Activated CD8-positive, alpha-beta memory T cell treated with anti-CD3 and anti-CD28 coated beads for 24 hours (primary cell): ENCODE measurements at regions not wholly inside any gene's neighbourhood (a gene's known extent, or its start where the extent isn't known, plus 50 kb on each side); places are given as distances from the start of the nearest gene placed in this dataset.
A peak's percentile ranks its signal among the peaks of the same experiment; 100 is the strongest.
"Not testable (repeated sequence)": the region's sequence is repeated elsewhere in the genome, so short reads cannot be mapped to it uniquely, and the experiment has no call there.

ENCODE experiments used
- DNase-seq: peaks from one replicate; pipeline ENCODE4 v3.0.0-alpha.2; 2020

GRCh38 chr19:20482721-20483120 is 82.9 kb downstream of the ZNF737 start:
- no peak for DNase-seq

- DNase-seq, result no peak
These were observed 83.8 kb downstream of the ZNF737 start for GRCh38 chr19:20481736-20482135.

- DNase-seq, result no peak
These were observed 86.1 kb downstream of the ZNF737 start for GRCh38 chr19:20479483-20479882.

- DNase-seq, result no peak
These were observed 86.6 kb downstream of the ZNF737 start for GRCh38 chr19:20478936-20479335.

GRCh38 chr19:20472854-20473253 is 92.7 kb downstream of the ZNF737 start:
- no peak for DNase-seq

GRCh38 chr19:20471431-20471830 is 94.2 kb downstream of the ZNF737 start:
- no peak for DNase-seq

- no peak for DNase-seq
These were observed 95.0 kb downstream of the ZNF737 start for GRCh38 chr19:20470345-20471135.

GRCh38 chr19:20466638-20466990 is 99.0 kb downstream of the ZNF737 start:
- not testable (repeated sequence) for DNase-seq

GRCh38 chr19:20465922-20466637 is 99.5 kb downstream of the ZNF737 start:
- DNase-seq, result not testable (repeated sequence)

GRCh38 chr19:20453425-20453935 is 112.1 kb downstream of the ZNF737 start:
- no peak for DNase-seq

- no peak for DNase-seq
These were observed 121.2 kb downstream of the ZNF737 start for GRCh38 chr19:20444202-20444885.

- not testable (repeated sequence) for DNase-seq
These were observed 133.2 kb downstream of the ZNF737 start for GRCh38 chr19:20432266-20432842.

GRCh38 chr19:20431826-20432225 is 133.8 kb downstream of the ZNF737 start:
- DNase-seq, result no peak

- peak; percentile 67 for DNase-seq
These were observed 142.0 kb downstream of the ZNF737 start for GRCh38 chr19:20423381-20424197.

- no peak for DNase-seq
These were observed 143.1 kb downstream of the ZNF737 start for GRCh38 chr19:20422216-20423205.

- DNase-seq, result no peak
These were observed 148.9 kb downstream of the ZNF737 start for GRCh38 chr19:20416661-20417060.

GRCh38 chr19:20414120-20414519 is 151.5 kb downstream of the ZNF737 start:
- no peak for DNase-seq

GRCh38 chr19:20413705-20414104 is 151.9 kb downstream of the ZNF737 start:
- no peak for DNase-seq

GRCh38 chr19:20412846-20413245 is 152.7 kb downstream of the ZNF737 start:
- DNase-seq, result no peak

GRCh38 chr19:20397292-20397691 is 168.3 kb downstream of the ZNF737 start:
- DNase-seq, result no peak

- DNase-seq, result no peak
These were observed 176.8 kb downstream of the ZNF737 start for GRCh38 chr19:20388706-20389225.
